Transverse colon (tissue), 4 donors: ENCODE measurements at regions not wholly inside any gene's neighbourhood (a gene's known extent, or its start where the extent isn't known, plus 50 kb on each side); places are given as distances from the start of the nearest gene placed in this dataset.

Experiments
- EP300 ChIP-seq: sonication (generic); formaldehyde crosslinking; IDR thresholded peaks from one replicate; pipeline ENCODE4 v1.6.1; 2017; ENCODE audit warnings: antibody characterized with exemption, low read depth
- POLR2A ChIP-seq: fragments of 450-650 bp; IDR thresholded peaks from one replicate; pipeline ENCODE4 v1.6.1; 2016; ENCODE audit warnings: antibody characterized with exemption, mild to moderate bottlenecking, moderate library complexity
- POLR2AphosphoS5 ChIP-seq, 3 donors: sonication (generic); formaldehyde crosslinking; IDR thresholded peaks; one replicate each; pipeline ENCODE4 v1.6.1; 2016; ENCODE audit warnings: antibody characterized with exemption in 3 of 3
- TF ChIP-seq, protein P1 (sequence below), 5 experiments: fragments of 200-600 bp in 3 of 5; fragments of 450-650 bp in 2 of 5; sonication (generic) in 3 of 5; IDR thresholded peaks; 1 replicate in 2 of 5; 2 replicates in 3 of 5; pipeline ENCODE4 v1.5.1; 2016 to 2017; ENCODE audit warnings: antibody characterized with exemption in 5 of 5, inconsistent platforms in 3 of 5, mild to moderate bottlenecking in 2 of 5, moderate library complexity in 1 of 5

DNA sequence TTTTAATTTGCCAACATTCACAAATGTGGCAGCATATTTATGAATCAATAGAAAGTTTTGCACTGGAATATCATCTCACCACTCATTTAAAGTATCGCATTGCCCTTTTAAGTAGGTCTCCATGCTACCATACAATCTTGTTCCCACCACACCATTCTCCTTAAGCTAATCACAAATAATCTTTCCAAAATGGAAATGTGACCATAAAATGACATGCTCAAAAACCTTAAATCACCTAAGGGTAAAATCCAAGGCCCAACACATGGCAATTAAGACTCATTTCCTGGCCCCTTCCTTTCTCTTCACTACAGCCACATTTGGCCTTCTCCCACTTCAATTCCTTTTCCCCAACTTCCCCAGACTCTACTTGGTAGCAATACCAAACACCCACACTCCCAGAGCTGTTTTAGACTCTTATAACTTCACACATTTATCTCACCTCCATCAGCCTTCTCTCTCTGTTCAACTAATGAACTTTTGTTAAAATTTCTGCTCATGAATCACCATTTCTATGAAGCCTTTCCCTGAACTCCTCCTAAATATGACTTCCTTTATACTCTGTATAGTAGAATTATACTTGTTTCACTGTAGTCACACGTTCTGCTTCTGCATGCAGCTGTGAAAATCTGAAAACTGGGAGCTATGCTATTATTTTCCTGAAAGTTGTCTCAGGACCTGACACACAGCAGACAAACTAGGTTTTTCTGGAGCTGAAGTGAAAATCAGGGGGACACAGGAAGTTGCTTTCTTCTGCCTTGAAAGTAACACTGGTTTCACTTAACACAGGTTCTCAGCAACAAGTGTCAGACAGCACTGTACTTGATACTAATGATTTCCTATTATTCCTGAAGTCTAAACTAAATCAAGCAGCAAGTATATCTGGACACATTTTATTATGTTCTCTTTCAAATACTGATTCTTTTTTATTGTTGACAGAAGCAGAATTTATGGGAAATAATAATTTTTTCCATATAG is 303.9 kb downstream of the ZEB2 start:
- TF ChIP-seq, protein P1, sequence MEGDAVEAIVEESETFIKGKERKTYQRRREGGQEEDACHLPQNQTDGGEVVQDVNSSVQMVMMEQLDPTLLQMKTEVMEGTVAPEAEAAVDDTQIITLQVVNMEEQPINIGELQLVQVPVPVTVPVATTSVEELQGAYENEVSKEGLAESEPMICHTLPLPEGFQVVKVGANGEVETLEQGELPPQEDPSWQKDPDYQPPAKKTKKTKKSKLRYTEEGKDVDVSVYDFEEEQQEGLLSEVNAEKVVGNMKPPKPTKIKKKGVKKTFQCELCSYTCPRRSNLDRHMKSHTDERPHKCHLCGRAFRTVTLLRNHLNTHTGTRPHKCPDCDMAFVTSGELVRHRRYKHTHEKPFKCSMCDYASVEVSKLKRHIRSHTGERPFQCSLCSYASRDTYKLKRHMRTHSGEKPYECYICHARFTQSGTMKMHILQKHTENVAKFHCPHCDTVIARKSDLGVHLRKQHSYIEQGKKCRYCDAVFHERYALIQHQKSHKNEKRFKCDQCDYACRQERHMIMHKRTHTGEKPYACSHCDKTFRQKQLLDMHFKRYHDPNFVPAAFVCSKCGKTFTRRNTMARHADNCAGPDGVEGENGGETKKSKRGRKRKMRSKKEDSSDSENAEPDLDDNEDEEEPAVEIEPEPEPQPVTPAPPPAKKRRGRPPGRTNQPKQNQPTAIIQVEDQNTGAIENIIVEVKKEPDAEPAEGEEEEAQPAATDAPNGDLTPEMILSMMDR (IDR thresholded peaks at IDR 0.05) = no peak
- TF ChIP-seq POLR2AphosphoS5 (IDR thresholded peaks at IDR 0.05) (no peak), EP300 (no peak), POLR2A (no peak)
